ENCODE measurements at regions not wholly inside any gene's neighbourhood (a gene's known extent, or its start where the extent isn't known, plus 50 kb on each side); places are given as distances from the start of the nearest gene placed in this dataset.

GRCh38 chr2:22737144-22737543, 647.8 kb upstream of the KLHL29 start:
- intact Hi-C loops (cut with DNase I): no loop called here
- Histone ChIP-seq H3K27me3 (no peaks in the 10 kb centered on the region), H3K27ac (no peak overlapping the region), H3K9me3 (no peaks in the 10 kb centered on the region), H3K36me3 (no peaks in the 10 kb centered on the region), H3K4me3 (no peak overlapping the region), H3K4me1 (no peaks in the 10 kb centered on the region)
- TF ChIP-seq POLR2AphosphoS5 (IDR thresholded peaks at IDR 0.05; ENCODE audit: insufficient read depth in 1 of 2, low read depth in 1 of 2) (no peak), CTCF (IDR thresholded peaks at IDR 0.05) (no peak), POLR2A (IDR thresholded peaks at IDR 0.05) (no peak)
- no peak for DNase-seq (ENCODE audit: extremely low spot score in 2 of 2)

- Histone ChIP-seq H3K27ac (no peak overlapping the region), H3K36me3 (no peaks in the 10 kb centered on the region), H3K9me3 (no peaks in the 10 kb centered on the region), H3K27me3 (no peaks in the 10 kb centered on the region), H3K4me3 (no peak overlapping the region), H3K4me1 (no peaks in the 10 kb centered on the region)
- DNase-seq (ENCODE audit: extremely low spot score in 2 of 2): no peak
- TF ChIP-seq CTCF (IDR thresholded peaks at IDR 0.05): no peak
- TF ChIP-seq POLR2A (IDR thresholded peaks at IDR 0.05): no peak
- no peak for TF ChIP-seq POLR2AphosphoS5 (IDR thresholded peaks at IDR 0.05; ENCODE audit: insufficient read depth in 1 of 2, low read depth in 1 of 2)
- intact Hi-C loops (cut with DNase I): no loop called here
Measured at GRCh38 chr2:22741216-22741615, 643.8 kb upstream of the KLHL29 start.

GRCh38 chr2:22748909-22749308, 636.1 kb upstream of the KLHL29 start:
- no peak for DNase-seq (ENCODE audit: extremely low spot score in 2 of 2)
- H3K9me3 ChIP-seq: no peaks in the 10 kb centered on the region
- no peak overlapping the region for H3K4me3 ChIP-seq
- no peak for TF ChIP-seq POLR2A (IDR thresholded peaks at IDR 0.05)
- no peak for TF ChIP-seq CTCF (IDR thresholded peaks at IDR 0.05)
- no peak for TF ChIP-seq POLR2AphosphoS5 (IDR thresholded peaks at IDR 0.05; ENCODE audit: insufficient read depth in 1 of 2, low read depth in 1 of 2)
- intact Hi-C loops (cut with DNase I): no loop called here
- H3K27ac ChIP-seq: no peak overlapping the region
- H3K36me3 ChIP-seq: no peaks in the 10 kb centered on the region
- H3K27me3 ChIP-seq: no peaks in the 10 kb centered on the region
- no peaks in the 10 kb centered on the region for H3K4me1 ChIP-seq

DNA sequence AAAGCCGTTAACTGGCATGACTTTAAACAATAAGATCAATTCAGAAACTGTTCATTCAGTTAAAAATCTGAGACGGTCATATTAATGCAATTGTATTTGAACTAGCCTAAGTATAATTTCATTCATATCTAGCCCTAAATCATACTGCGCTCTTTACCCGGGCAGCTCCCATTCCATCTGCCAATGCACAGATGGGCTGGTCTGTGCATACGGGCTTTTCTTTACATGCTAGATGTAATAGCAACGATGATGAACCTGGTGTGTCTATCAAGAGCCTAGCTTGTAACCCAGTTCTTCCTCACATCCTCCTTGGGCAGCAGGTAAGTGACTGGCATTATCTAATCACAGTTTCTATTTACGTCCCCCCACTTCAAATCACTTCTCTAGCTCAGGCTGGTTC, 631.5 kb upstream of the KLHL29 start:
- DNase-seq (ENCODE audit: extremely low spot score in 2 of 2): no peak
- Histone ChIP-seq H3K4me3 (no peak overlapping the region), H3K4me1 (no peaks in the 10 kb centered on the region), H3K9me3 (no peaks in the 10 kb centered on the region), H3K27ac (no peak overlapping the region), H3K27me3 (no peaks in the 10 kb centered on the region), H3K36me3 (no peaks in the 10 kb centered on the region)
- intact Hi-C loops (cut with DNase I): no loop called here
- TF ChIP-seq CTCF (IDR thresholded peaks at IDR 0.05): no peak

GRCh38 chr2:22756276-22757043, 628.5 kb upstream of the KLHL29 start:
- Histone ChIP-seq H3K27me3 (no peaks in the 10 kb centered on the region), H3K36me3 (no peaks in the 10 kb centered on the region), H3K27ac (no peak overlapping the region), H3K4me3 (no peak overlapping the region), H3K4me1 (no peaks in the 10 kb centered on the region), H3K9me3 (no peaks in the 10 kb centered on the region)
- intact Hi-C loops (cut with DNase I): no loop called here
- no peak for DNase-seq (ENCODE audit: extremely low spot score in 2 of 2)
- TF ChIP-seq POLR2AphosphoS5 (IDR thresholded peaks at IDR 0.05; ENCODE audit: insufficient read depth in 1 of 2, low read depth in 1 of 2): no peak
- no peak for TF ChIP-seq CTCF (IDR thresholded peaks at IDR 0.05)
- no peak for TF ChIP-seq POLR2A (IDR thresholded peaks at IDR 0.05)

All from vagina (tissue), 2 donors.